NCI-H2107 treated with DMSO at 0.1 percent for 48 hours (cell line): ENCODE measurements at regions not wholly inside any gene's neighbourhood (a gene's known extent, or its start where the extent isn't known, plus 50 kb on each side); places are given as distances from the start of the nearest gene placed in this dataset.
"Not testable (repeated sequence)": the region's sequence is repeated elsewhere in the genome, so short reads cannot be mapped to it uniquely, and the experiment has no call there.

Experiments used
- DNase-seq: peaks from one replicate; lab custom pipeline; 2025; ENCODE audit not compliant: unreplicated experiment; lab: John Stamatoyannopoulos, UW

DNA sequence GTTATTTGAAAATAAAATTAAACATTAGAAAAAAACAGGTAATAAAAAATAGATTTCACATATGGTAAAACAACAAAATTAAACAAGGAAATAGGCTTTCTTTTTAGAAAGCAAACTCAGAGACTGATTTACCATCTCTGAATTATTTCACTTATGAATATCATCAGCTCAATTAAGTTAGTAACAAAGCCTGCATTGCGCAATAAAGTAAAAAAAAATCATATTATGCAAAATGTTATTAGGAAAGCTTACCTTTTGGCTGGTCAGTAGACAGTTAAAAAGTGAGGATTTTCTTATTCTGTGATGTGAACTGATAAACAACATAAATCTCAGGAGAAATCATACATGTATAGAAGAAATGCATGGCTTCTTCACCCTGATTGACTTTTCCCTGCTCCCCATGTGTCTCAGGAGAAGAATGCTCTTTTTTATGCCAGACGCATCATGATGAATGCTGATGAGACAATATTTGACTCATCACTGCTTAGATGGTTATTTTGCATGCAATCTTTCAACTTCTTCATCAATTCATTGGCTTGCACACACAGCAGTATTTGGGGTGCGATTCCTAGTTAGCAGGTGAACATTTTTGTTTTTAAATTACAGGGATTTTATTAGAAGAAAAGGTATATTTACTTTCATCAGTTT is 124.5 kb upstream of the USP15 start:
- DNase-seq, result no peak

DNA sequence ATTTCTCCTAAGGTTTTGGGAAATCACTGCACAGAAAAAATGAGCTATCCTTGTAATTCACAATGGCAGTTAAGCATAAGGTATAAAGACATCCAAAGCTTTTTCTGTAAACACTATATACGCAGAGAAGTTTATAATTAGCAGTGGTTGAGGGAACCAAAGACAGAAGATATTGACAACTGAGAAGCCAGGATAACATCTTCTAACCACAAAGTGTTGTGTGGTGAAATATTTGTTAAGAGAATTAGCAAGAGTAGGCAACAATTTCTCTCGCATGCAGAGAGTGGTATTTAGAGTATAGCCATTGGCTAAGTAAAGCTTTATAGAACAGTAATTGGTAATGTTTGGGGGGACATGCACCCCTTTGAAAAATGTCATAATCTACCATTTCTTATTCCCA is 123.7 kb upstream of the USP15 start:
- DNase-seq, result no peak

DNA sequence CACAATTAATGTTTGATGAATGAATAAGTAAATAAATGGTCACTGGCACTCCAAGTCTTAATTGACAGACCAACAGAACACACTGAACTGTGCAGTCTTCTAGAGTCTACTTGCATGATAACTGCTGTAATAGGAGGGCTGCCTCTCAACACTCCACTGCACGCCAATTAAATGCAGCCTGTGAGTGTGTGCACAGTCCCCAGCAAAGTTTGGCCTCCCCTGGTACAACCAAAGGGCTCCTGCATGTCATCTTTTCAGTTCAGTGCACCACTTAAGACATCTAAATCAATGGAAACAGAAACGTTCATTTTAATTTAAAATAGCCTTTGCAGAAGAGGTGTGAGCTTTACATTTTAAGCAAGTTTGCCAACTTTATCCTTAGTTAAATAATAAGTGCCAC is 121.7 kb upstream of the USP15 start:
- DNase-seq, result no peak

DNA sequence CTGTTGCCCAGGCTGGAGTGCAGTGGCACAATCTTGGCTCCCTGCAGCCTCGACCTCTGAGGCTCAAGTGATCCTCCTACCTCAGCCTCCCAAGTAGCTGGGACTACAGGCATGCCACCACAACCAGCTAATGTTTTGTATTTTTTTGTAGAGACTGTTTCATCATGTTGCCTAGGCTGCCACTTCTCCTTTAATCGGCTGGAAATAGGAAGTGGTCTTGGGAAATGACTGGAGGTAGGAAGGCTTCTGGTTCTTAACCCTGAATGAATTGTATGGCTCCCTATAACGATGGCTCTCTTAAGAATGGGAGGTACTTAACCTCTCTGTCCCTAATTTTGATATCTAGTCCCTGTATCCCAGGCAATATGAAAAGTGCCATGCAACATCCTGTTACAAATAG is 113.9 kb upstream of the USP15 start:
- no peak for DNase-seq

DNA sequence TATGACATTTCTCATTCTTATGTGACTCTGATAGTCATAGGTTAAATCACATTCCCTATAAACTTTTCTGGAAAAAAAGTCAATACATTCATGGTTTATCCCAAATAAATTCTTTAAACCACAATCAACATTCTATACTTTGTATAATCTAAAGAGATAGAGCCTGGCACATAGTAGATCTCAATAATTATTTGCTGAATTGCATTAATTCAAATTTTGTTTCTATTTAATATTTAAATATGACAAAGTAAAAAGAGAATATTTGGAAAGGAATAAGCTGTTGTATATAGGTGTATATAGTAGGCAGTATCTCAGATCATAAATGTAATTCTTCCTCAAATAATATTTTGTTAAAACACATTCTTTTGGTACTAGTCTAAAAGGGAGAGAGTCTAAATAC is 102.2 kb upstream of the USP15 start:
- no peak for DNase-seq

DNA sequence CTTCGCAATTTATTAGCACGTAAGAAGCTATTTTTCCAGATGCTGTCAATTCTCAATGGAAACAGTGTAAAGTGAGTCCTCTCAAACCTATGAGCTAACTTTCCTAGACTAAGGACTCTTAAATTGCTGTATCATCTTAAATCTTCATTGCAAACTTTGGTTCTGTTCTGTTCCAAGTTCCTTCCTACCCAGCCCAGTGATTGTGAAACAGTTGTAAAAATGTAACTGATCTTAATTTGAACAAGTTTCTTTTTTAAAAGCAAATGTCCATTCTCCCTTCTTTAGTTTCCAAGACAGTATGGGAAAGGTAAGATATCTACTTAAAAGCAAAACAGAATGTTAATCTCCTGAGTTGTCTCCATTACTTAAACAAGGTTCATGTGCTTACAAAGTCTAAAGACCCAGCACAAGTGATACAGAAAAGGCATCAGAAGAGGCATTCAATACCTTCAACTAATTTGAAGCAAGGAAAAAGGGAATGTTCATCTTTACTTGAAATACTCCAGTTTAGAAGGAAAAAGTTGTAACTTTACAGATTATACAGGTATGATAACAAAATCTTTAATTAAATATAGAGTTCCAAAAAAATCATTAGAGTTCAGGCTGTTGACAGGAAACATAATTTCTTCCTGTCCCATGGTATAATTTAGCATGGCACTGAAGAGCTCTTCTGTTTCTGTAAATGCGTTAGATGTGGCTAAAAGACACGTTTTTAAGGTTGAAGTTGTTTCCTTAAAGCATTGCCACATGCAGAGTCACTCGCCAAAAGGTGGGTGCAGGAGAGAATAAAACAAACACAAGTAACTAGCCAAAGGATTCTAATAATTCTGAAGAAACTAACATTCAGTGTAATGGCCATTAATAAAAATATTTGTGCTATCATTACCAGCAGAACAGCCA is 101.5 kb upstream of the USP15 start:
- DNase-seq, result no peak

DNA sequence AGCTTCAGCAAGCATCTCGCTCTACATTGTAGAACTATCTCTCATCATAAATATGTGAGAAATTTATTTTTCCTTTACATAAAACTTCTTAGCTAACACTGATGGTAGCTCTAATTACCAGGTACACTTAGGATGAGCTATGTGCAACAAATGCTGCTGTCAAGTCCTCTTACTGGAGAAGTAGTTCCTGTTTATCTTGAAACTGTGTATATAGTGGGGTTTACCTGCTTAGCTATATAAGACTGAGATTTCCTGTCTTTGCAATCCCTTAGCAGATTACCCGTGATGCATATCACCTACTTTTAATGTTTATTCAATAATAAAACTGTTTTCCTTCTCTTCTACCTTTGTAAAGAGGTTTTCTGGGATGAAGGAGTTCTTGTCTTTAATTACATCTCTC is 98.0 kb upstream of the USP15 start:
- DNase-seq, result no peak

DNA sequence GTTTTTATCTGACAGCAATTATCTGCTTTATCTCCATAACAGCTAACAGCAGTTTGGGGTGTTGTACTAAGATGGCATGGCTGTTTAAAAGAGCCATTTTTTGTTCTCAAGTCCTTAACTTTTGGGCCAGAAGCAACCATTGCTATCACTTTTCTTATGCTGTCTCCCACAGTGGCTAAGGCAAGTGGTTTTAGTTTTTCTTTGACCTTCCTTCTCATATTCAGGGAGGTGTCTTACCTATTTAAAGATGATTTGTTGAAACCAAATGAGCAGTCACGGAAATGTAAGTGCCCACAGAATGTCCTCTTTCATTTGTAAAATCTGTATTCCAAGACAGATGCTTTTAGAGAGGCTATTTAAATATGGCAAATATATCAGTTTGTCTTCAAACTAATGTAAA is 96.8 kb upstream of the USP15 start:
- DNase-seq, result no peak

DNA sequence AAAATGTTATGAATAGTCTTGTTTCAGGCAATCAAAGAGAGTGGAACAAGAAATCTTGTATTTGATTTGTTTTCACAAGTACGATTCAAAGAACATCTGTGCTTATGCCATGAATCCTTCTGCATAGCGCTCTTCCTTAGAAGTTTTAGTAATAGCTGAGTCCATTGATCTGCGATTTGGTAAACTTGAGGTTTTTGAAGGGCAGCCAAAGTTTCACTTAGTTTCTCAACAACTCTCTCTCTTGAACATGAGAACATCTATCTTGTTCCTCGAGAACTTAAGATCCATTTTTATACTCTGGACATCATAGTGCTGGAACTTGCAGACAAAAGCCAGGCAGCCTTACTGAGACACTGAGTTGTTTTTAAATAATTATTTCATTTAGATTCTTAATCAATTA is 96.2 kb upstream of the USP15 start:
- DNase-seq, result no peak

DNA sequence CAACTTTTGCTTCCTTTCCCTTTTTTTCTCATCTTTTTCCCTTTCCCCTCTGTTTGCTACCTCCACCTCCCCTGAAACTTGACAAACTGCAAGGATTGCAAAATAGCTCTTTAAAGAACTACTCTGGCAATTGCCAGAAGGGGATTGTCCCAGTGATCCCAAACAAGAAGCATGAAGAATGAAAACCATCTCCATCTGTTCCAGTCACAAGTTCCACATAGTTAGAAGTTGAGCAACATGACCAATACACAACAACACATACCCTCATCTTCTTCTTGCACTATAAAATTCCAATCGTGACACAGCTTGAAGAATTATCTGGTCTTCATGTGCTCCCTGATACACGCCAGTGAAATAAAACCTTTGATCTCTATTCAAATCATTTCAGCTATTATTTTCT is 93.7 kb upstream of the USP15 start:
- DNase-seq, result no peak

DNA sequence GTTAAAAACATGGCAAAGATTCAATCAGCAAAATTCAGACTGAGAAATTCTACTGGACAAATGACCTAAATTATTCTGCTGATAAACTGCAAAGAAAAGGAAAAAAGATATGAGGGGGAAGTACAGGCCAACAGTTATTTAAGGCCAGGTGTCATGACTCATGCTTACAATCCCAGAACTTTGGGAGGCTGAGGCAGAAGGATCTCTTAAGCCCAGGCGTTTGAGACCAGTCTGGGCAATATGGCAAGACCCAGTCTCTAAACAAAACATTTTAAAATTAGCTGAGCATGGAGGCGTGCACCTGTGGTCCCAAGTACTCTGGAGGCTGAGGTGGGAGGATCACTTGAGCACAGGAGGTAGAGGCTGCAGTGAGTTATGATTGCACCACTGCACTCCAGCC is 91.8 kb upstream of the USP15 start:
- no peak for DNase-seq

DNA sequence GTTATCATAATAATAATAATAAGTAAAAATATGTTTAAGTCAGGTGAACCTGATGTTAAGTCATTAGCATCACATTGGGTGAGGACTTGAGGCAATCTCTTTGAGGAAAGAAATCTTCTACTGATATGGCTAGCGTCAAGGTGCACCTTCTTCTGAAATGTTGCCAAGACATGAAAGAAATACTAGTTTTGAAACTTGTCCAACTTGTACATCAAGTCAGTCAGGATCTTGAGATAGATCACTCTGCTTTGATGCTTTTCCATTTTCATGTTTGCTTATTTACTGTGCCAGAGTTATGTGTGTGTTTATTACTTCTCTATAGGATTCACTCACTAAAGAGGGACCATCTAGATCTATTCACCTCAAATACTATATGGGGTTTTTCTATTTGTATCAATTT is 90.0 kb upstream of the USP15 start:
- DNase-seq, result no peak

DNA sequence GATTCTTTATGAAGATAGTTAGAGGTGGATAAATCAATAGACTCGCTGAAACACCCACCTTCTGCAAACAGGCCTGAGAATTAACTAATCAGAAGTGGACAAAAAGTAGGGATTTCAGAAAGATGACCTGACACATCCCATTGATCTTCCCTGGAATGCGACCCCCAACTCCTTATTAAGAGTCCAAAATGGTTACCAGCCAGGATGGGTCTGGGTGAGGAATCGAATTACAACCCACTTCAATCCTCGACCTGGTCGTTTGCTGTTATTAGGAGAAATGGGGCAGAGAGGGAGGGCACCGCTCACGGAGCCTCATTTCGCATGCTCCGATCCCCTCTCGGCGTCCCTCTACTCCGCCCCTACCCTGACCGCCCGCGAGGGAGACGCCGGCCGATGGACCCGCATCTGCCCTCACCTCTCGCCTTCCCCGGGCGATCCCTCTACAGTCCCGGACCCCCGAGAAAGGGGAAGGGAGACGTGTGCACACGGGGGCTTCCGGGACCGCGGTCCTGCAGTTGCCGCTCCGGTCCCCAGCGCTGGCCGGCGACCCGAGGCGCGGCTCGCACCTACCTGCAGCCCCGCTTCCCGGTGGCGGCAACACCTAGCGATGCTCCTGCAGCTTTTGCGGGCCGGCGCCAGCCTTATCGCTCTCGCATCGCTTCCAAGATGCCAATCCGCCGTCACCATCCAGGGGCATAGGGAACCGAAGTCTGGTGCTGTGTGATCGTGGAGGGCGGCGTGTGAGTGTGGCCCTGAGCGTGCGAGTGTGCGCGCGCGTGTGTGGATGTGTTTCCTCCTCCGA is 69.3 kb upstream of the USP15 start:
- no peak for DNase-seq

DNA sequence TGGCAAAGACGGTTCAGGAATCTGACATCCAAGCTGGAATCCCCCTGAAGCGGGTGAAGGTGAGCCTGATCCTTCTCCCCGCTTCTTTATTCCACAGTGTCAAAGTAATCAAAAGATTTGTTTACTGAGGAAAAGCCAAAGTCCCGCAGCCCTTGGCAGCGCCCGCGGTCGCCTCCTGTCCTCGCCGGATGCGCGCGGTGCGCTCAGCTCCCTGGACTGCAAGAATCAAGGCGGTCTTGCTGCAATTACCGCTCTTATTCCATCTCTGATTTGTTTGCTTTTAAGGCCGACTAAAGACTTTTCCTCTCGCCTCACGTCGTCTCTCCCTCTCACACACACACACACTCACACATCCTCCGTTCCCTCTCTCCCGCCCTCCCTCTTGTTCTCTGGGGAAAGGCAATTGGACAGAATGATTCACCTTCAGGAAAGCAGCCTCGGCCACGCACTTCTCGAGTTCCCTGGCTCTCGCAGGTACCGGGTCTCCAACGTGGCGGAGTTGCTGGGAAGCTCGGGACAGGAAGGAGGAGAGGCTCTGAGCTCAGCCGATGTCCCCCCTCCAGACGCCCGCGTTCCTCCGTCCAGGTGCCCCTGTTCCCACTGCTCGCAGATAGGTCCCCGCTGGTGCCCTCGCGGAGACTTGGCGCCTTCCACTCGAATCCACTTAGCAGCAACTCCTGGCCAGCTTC is 68.6 kb upstream of the USP15 start:
- DNase-seq, result no peak

DNA sequence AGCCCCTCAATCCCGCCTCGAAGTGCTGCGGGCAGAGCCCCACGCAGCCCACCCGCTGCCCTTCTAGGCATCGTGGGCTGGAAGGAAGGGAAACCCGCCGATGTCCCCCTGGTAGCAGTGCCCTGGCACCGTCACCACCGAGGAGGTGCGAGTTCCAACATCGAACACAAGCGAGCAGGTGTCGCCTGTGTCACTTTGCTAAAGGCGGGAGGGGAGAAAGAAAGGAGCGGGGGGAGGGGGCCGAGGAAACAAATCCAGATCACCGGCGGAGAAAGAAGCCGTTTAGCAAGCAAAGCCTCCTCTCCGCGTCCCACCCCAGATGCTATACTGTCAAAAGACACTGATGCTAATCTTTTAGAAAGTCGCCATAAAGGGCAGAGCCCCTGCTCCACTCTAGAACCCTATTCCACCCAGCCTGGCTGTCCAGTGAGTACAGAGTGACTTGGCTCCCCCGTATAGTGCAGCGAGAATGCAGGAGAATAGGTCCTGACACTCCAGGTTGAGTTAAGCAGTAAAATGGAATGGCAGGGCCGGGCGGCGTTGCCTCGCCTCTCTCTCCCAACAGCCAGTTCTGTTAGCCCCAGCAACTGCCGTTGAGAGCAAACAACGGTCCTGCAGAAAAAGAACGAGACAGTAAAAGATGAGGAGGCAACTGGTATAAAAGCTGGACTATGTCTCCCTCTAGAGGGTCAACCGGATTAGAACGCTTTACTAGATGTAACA is 67.9 kb upstream of the USP15 start:
- peak; percentile 87 for DNase-seq

DNA sequence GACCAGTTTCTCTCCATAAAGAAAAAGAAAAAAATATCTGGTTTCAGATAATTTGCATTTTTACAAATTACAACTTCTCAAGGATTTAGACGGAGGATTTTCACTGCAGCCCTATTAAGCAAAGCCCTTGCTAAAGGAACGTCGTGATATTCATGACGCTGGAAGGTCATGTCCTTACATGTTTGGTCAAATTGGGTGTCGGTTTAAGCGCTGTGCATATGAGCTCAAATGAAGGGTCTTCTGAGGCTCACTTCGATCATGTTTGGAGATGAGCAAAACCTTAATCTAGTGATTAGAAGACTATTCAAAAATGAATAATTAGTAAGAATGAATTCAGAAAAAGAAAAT is 67.3 kb upstream of the USP15 start:
- no peak for DNase-seq

DNA sequence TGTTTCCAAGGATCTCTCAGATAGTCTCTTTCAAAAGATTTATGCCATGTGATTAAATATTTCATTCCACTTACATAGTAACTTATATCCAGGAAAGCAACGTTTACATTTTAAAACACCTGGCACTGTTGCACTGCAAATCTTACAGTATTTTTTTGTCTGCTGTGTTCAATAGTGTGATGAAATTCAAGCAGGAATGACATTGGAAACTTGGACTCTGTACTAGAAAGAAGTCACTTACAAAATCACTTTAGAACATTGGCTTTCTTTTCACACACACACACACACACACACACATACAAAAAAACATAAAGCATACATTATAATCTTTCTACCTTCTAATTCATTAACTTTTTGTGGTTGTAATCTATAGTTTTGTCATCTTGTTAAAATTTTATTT is 66.2 kb upstream of the USP15 start:
- no peak for DNase-seq

DNA sequence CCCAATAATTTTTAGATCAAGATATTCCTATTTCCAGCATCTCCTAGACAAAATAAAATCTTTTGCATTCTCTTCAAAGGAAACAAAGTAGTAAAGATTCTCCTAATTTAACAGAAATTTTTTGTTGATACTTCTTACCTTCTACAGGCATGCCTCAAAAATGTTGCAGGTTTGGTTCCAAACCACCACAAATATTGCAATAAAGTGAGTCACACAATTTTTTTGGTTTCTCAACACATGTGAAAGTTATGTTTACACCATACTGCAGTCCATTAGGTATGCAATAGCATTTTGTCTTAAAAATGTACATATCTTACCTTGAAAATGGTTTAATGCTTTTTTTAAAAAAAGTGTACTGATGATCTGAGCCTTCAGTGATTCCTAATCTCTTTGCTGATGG is 65.6 kb upstream of the USP15 start:
- DNase-seq, result no peak

DNA sequence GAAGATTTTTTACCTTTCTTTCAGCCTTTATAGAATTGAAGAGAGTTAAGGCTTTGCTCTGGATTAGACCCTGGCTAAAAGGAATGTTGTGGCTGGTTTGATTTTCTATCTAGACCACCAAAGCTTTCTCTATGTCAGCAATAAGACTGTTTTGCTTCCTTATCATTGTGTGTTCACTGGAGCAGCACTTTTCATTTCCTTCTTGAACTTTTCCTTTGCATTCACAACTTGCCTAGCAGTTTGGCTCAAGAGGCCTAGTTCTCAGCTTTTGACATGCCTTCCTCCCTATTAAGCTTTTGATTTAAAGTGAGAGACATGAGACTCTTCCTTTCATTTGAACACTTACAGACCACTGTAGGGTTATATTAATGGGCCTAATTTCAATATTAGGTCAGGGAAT is 64.1 kb upstream of the USP15 start:
- DNase-seq, result no peak

DNA sequence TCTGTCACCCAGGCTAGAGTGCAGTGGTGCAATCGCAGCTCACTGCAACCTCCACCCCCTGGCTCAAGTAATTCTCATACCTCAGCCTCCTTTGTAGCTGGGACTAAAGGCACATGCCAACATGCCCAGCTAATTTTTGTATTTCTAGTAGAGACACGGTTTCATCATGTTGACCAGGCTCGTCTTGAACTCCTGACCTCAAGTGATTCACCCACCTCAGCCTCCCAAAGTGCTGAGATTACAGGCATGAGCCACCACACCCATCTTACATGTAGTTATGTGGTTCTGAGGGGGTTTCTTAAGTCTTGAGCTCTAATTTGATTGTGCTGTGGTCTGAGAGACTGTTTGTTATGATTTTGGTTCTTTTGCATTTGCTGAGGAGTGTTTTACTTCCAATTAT is 57.3 kb upstream of the USP15 start:
- DNase-seq, result not testable (repeated sequence)

DNA sequence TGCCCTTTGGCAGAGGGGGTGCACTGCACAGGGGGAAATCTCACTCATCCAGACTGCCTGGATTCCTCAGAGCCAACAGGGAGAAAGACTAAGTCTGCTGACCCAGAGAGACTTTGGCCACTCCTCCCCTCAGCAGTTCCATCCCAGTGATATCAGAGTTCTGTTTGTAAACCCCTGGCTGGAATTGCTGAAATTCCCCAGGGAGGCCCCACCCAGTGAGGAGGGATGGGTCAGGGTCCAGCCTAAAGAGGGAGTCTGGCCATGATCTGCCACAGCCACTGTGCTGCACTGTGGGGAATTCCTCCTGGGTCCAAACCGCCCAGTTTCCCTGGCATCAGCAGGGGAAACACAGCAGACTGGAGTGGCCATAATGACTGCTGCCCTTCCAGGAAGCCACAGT is 54.9 kb upstream of the USP15 start:
- DNase-seq, result no peak
